Right lobe of liver (tissue), 4 donors: ENCODE measurements at regions not wholly inside any gene's neighbourhood (a gene's known extent, or its start where the extent isn't known, plus 50 kb on each side); places are given as distances from the start of the nearest gene placed in this dataset.

Experiments
- CTCF ChIP-seq, 4 donors: fragments of 200-600 bp in 3 of 4; fragments of 450-650 bp in 1 of 4; IDR thresholded peaks; one replicate each; pipeline versions ENCODE4 v1.5.1 to v1.8.0; 2016 to 2022; ENCODE audit warnings: antibody characterized with exemption in 4 of 4, mild to moderate bottlenecking in 2 of 4
- POLR2A ChIP-seq: fragments of 450-650 bp; IDR thresholded peaks from one replicate; pipeline ENCODE4 v1.6.1; 2017; ENCODE audit warnings: antibody characterized with exemption, mild to moderate bottlenecking
- donor health status: DM: no; HTN: no; CAD: no.
- donor health status: DM: no; HTN: no; CAD: no.
- donor health status: DM: no; HTN: yes; CAD: no.

GRCh38 chr16:59341368-59341767, 607.3 kb upstream of the GOT2 start:
- no peak for TF ChIP-seq CTCF (IDR thresholded peaks at IDR 0.05)
- no peak for TF ChIP-seq POLR2A
